AG04449 (cell line): ENCODE measurements at regions not wholly inside any gene's neighbourhood (a gene's known extent, or its start where the extent isn't known, plus 50 kb on each side); places are given as distances from the start of the nearest gene placed in this dataset.

Experiments
- CTCF ChIA-PET: fragments of 350-600 bp; formaldehyde crosslinking; extraction: SDS; loops from one replicate; lab custom pipeline; 2021; ENCODE audit warnings: antibody characterized with exemption; lab: Yijun Ruan, JAX
- POLR2A ChIA-PET: fragments of 400-600, 350-600 bp; formaldehyde crosslinking; extraction: SDS; loops from one replicate; lab custom pipeline; 2020; ENCODE audit warnings: antibody characterized with exemption, inconsistent platforms; lab: Yijun Ruan, JAX
- DNase-seq: peaks from one replicate; pipeline ENCODE4 v3.0.0-alpha.2; 2010; ENCODE audit warnings: low read depth, low spot score
- H3K4me3 ChIP-seq: 2 replicates; pipeline ENCODE4 v1.5.1; 2011; ENCODE audit warnings: low read depth, mild to moderate bottlenecking, control low read depth, low read length
- TF ChIP-seq, protein P1 (sequence below): IDR thresholded peaks from one replicate; pipeline ENCODE4 v1.5.1; 2011; ENCODE audit warnings: mild to moderate bottlenecking, moderate library complexity, low read length, control low read depth, inconsistent platforms; ENCODE audit not compliant: insufficient read depth; ENCODE audit errors: missing control alignments

DNA sequence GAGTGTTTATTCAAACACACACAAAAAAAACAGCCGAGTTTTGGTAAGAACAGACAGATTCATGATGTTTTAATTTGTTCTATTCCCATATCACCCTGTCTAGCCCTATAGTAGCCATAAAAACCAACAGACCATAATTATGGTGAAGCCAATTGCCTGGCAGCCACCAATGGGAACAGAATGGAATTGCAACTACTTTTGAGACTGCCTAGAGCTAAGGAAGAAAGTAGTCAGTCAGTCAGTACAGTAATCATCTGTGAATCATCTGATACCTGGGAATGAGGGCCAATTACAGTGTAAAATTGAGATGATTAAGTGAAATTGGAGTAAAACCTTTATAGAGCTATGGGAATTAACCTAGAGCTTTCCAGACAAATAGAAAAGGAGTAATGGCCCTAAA, 952.7 kb upstream of the KCND2 start:
- POLR2A ChIA-PET, result no interaction called here
- TF ChIP-seq, protein P1, sequence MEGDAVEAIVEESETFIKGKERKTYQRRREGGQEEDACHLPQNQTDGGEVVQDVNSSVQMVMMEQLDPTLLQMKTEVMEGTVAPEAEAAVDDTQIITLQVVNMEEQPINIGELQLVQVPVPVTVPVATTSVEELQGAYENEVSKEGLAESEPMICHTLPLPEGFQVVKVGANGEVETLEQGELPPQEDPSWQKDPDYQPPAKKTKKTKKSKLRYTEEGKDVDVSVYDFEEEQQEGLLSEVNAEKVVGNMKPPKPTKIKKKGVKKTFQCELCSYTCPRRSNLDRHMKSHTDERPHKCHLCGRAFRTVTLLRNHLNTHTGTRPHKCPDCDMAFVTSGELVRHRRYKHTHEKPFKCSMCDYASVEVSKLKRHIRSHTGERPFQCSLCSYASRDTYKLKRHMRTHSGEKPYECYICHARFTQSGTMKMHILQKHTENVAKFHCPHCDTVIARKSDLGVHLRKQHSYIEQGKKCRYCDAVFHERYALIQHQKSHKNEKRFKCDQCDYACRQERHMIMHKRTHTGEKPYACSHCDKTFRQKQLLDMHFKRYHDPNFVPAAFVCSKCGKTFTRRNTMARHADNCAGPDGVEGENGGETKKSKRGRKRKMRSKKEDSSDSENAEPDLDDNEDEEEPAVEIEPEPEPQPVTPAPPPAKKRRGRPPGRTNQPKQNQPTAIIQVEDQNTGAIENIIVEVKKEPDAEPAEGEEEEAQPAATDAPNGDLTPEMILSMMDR, result no peak
- DNase-seq, result no peak
- CTCF ChIA-PET, result no interaction called here
- H3K4me3 ChIP-seq, result no peak overlapping the region

DNA sequence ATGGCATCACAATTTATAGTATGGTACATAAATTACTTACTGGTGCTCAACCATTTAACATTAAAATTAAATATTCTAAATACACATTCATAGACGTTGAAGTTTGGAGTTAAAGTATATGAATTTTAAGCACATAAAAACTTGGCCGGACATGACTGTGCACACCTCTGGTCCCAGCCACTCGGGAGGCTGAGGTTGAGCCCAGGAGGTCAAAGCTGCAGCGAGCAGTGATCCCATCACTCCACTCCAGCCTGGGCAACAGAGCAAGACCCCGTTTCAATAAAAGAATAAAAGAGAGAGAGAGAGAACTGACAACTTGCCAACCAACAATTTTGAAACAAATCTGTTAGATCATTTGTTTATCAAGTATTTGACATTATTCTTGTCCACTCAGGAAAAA, 943.3 kb upstream of the KCND2 start:
- TF ChIP-seq, protein P1, result no peak
- DNase-seq, result no peak
- ChIA-PET CTCF (no interaction called here), POLR2A (no interaction called here)
- no peak overlapping the region for H3K4me3 ChIP-seq

DNA sequence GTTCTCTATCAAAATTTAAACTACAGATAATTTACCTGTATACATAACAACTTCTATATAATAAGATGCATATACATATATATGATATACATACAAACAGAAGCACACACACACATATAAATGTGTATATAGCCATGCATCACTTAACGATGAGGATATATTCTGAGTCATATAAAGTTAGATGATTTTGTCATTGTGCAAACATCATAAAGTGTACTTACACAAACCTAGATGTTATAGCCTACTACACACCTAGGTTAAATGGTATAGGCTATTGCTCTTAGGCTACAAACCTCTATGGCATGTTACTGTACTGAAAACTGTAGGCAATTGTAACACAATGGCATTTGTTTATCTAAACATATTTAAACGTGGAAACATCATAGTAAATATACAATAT, 937.6 kb upstream of the KCND2 start:
- TF ChIP-seq, protein P1, result no peak
- no peak for DNase-seq
- H3K4me3 ChIP-seq, result no peak overlapping the region
- CTCF ChIA-PET, result no interaction called here
- POLR2A ChIA-PET, result no interaction called here

DNA sequence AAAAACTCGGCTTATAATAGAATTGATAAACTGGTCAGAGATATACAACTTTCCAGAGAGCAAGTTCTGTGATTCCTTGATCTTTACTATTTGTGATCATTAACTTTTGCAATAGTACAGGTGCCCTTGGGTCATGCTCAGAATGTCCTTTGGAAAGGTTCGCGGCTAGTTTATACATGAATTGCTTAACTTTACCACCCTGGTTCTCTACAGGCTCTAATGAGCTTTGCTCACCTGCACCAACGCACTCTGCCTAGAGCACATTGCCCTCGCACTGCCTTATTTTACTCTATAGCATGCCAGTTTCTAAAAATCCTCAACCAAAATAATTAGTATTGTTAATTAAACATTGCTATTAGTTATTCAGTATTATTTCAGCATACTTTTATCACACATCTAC, 931.2 kb upstream of the KCND2 start:
- ChIA-PET POLR2A (no interaction called here), CTCF (no interaction called here)
- TF ChIP-seq, protein P1, result no peak
- no peak overlapping the region for H3K4me3 ChIP-seq
- DNase-seq, result no peak

DNA sequence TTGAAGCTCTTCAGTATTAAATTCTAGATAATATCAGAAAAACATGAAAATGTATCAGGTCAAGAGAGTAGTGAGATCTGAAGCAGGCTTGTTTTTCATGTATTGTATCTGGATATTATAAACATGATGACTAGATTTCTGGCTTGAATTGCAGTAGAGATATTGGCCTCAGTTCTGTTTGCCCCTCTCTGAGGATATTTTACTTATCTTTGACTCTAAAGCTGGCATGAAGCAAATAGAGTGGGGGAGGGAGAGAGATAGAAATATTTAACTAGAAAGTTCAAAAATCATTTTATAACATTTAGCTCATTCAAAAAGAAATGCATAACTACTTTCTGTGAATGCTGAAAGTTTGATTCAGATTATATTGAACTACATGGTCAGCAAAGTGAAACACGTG, 929.7 kb upstream of the KCND2 start:
- POLR2A ChIA-PET, result no interaction called here
- TF ChIP-seq, protein P1, result no peak
- CTCF ChIA-PET, result no interaction called here
- no peak for DNase-seq
- no peak overlapping the region for H3K4me3 ChIP-seq

DNA sequence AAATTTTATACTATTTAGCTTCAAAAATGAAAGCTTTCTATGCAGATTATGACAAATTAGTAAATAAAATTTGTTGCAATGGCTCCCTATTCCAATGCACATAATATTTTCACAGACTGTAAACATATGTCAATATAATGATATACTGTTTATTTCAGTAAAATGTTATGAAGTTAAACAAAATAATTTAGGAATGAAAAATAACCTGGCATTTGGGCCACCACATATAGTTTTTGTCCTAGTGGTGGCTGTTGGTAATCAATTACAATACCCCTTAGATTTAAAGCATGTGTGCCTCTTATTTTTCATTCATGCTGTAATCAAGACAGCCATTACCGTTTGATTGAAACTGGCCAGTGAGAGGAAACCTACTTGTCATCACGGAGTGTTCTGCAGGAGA, 928.5 kb upstream of the KCND2 start:
- DNase-seq, result no peak
- TF ChIP-seq, protein P1, result no peak
- ChIA-PET CTCF (no interaction called here), POLR2A (no interaction called here)
- no peak overlapping the region for H3K4me3 ChIP-seq
